Endothelial cell of umbilical vein (primary cell): ENCODE measurements at regions not wholly inside any gene's neighbourhood (a gene's known extent, or its start where the extent isn't known, plus 50 kb on each side); places are given as distances from the start of the nearest gene placed in this dataset.

Experiments
- BruUV-seq: library from RNA; stranded (reverse); fragments of 400-500 nt; replicated peaks from 2 replicates; lab custom pipeline; 2021; lab: Mats Ljungman, UMichigan
- CTCF ChIA-PET: fragments of 300-600, 350-600 bp; sonication (Branson Sonifier 250); formaldehyde crosslinking; loops from one replicate; lab custom pipeline; 2021; ENCODE audit warnings: antibody characterized with exemption, inconsistent platforms; lab: Charles Lee
- POLR2A ChIA-PET: fragments of 300-600, 350-600 bp; sonication (Branson Sonifier 250); formaldehyde crosslinking; loops from one replicate; lab custom pipeline; 2021; ENCODE audit warnings: antibody characterized with exemption, inconsistent platforms; lab: Charles Lee
- DNase-seq: peaks from one replicate; pipeline ENCODE4 v3.0.0-alpha.2; 2011; ENCODE audit warnings: low read depth, low spot score
- FAIRE-seq: peaks from 2 replicates; lab custom pipeline; 2011; peaks lifted over from hg19 to GRCh38; lab: Jason Lieb, UNC
- H2AFZ ChIP-seq: 2 replicates; pipeline ENCODE4 v1.6.0; 2012; ENCODE audit warnings: low read depth, low read length, control low read depth, inconsistent platforms
- H3K27ac ChIP-seq: 2 replicates; pipeline ENCODE4 v1.5.1; 2011; ENCODE audit warnings: low read depth, mild to moderate bottlenecking, control low read depth, low read length, moderate library complexity; ENCODE audit not compliant: insufficient read depth
- H3K27me3 ChIP-seq, 2 experiments: 2 replicates each; pipeline versions ENCODE4 v1.6.0 to v1.6.1; 2011; ENCODE audit warnings: low read length in 2 of 2, mixed read lengths in 1 of 2; ENCODE audit not compliant: control insufficient read depth in 2 of 2, insufficient read depth in 2 of 2
- H3K36me3 ChIP-seq, 2 experiments: 2 replicates in 1 of 2; 3 replicates in 1 of 2; pipeline ENCODE4 v1.5.1; 2011; ENCODE audit warnings: low read length in 2 of 2, mild to moderate bottlenecking in 1 of 2, moderate library complexity in 1 of 2; ENCODE audit not compliant: control insufficient read depth in 2 of 2, insufficient read depth in 2 of 2; ENCODE audit errors: extremely low read depth in 1 of 2
- H3K4me1 ChIP-seq: 3 replicates; pipeline ENCODE4 v1.5.1; 2011; ENCODE audit warnings: mild to moderate bottlenecking, low read length; ENCODE audit not compliant: control insufficient read depth, insufficient read depth; ENCODE audit errors: extremely low read depth
- H3K4me2 ChIP-seq: 2 replicates; pipeline ENCODE4 v1.6.1; 2011; ENCODE audit warnings: low read length, control low read depth, mixed read lengths; ENCODE audit not compliant: insufficient read depth
- H3K4me3 ChIP-seq, 3 experiments: fragments of 200-600 bp in 1 of 3; sonication (generic), shearing (Covaris generic) in 1 of 3; replicated peaks in 1 of 3; 2 replicates each; pipeline ENCODE4 v1.5.1; 2011 to 2016; ENCODE audit warnings: control low read depth in 3 of 3, low read length in 3 of 3, mild to moderate bottlenecking in 2 of 3, inconsistent platforms in 1 of 3, low read depth in 1 of 3, moderate library complexity in 1 of 3; ENCODE audit not compliant: insufficient read depth in 1 of 3
- H3K79me2 ChIP-seq: 2 replicates; pipeline ENCODE4 v1.6.0; 2012; ENCODE audit warnings: low read length, inconsistent platforms; ENCODE audit not compliant: control insufficient read depth, insufficient read depth
- H3K9ac ChIP-seq: replicated peaks from 2 replicates; pipeline ENCODE3; 2011; ENCODE audit warnings: low read length, control low read depth; ENCODE audit not compliant: insufficient read depth; ENCODE audit errors: extremely low read depth
- H3K9me1 ChIP-seq: replicated peaks from 3 replicates; pipeline ENCODE4 v1.6.0; 2011; ENCODE audit warnings: mild to moderate bottlenecking, low read length; ENCODE audit not compliant: control insufficient read depth, insufficient read depth; ENCODE audit errors: extremely low read depth
- H3K9me3 ChIP-seq: replicated peaks from 2 replicates; pipeline ENCODE4 v1.5.1; 2012; ENCODE audit warnings: low read length, inconsistent platforms; ENCODE audit not compliant: control insufficient read depth, insufficient read depth
- H4K20me1 ChIP-seq: replicated peaks from 2 replicates; pipeline ENCODE3; 2011; ENCODE audit warnings: mild to moderate bottlenecking, low read length; ENCODE audit not compliant: control insufficient read depth, insufficient read depth; ENCODE audit errors: extremely low read depth
- CTCF ChIP-seq, 2 donors: IDR thresholded peaks; 1 replicate in 1 of 2; 2 replicates in 1 of 2; pipeline ENCODE4 v1.5.1; 2011; ENCODE audit warnings: low read length in 2 of 2, mild to moderate bottlenecking in 2 of 2, moderate library complexity in 2 of 2, control low read depth in 1 of 2, inconsistent platforms in 1 of 2, low read depth in 1 of 2; ENCODE audit not compliant: insufficient read depth in 1 of 2; ENCODE audit errors: extremely low read depth in 1 of 2
- EZH2 ChIP-seq: IDR thresholded peaks from 2 replicates; pipeline ENCODE4 v1.6.1; 2012; ENCODE audit warnings: borderline replicate concordance, low read depth, mild to moderate bottlenecking, moderate library complexity, low read length, inconsistent platforms; ENCODE audit not compliant: severe bottlenecking
- FOS ChIP-seq: IDR thresholded peaks from 2 replicates; pipeline ENCODE4 v1.6.1; 2011; ENCODE audit warnings: mild to moderate bottlenecking, low read length, moderate library complexity, borderline replicate concordance; ENCODE audit not compliant: insufficient read depth
- GATA2 ChIP-seq: IDR thresholded peaks from 2 replicates; pipeline ENCODE4 v1.7.0; 2011; ENCODE audit warnings: low read depth, mild to moderate bottlenecking, moderate library complexity, mixed read lengths, low read length; ENCODE audit not compliant: insufficient read length, insufficient read depth
- JUN ChIP-seq: IDR thresholded peaks from 2 replicates; pipeline ENCODE4 v1.6.1; 2011; ENCODE audit warnings: borderline replicate concordance, low read depth; ENCODE audit not compliant: insufficient read length, insufficient read depth
- MAX ChIP-seq: IDR thresholded peaks from 2 replicates; pipeline ENCODE4 v1.6.1; 2011; ENCODE audit not compliant: insufficient read depth, insufficient read length
- MYC ChIP-seq: IDR thresholded peaks from one replicate; pipeline ENCODE4 v1.6.1; 2011; ENCODE audit warnings: mild to moderate bottlenecking, low read depth, low read length
- POLR2A ChIP-seq: IDR thresholded peaks from 2 replicates; pipeline ENCODE4 v1.6.1; 2012; ENCODE audit warnings: low read depth, mild to moderate bottlenecking, control low read depth, low read length
- POLR2AphosphoS5 ChIP-seq: IDR thresholded peaks from 2 replicates; pipeline ENCODE4 v1.6.1; 2012; ENCODE audit warnings: low read depth, mild to moderate bottlenecking, control low read depth, low read length, moderate library complexity; ENCODE audit not compliant: insufficient read depth
- dilution Hi-C: fragments of 300-500 bp; cut with MboI; formaldehyde crosslinking; loops from one replicate; pipeline ENCODE4 v1.15.0; 2019; ENCODE audit warnings: low sequenced_read_pairs; ENCODE audit not compliant: extremely low pct_ligation_motif_present
- intact Hi-C: fragments of 100-400 bp; cut with micrococcal nuclease; formaldehyde crosslinking; loops from one replicate; pipeline ENCODE4 v1.10.0; 2022

GRCh38 chr2:7906431-7906830 lies 775.4 kb upstream of the ID2 start:
- Histone ChIP-seq H3K9me3 (peaks cover 6% of the 10 kb centered on the region), H3K4me3 (no peak overlapping the region), H3K4me2 (no peak overlapping the region), H2AFZ (no peak overlapping the region), H3K27ac (no peak overlapping the region), H4K20me1 (no peaks in the 10 kb centered on the region), H3K27me3 (no peaks in the 10 kb centered on the region), H3K9ac (no peak overlapping the region), H3K9me1 (no peaks in the 10 kb centered on the region), H3K4me1 (no peaks in the 10 kb centered on the region), H3K79me2 (no peaks in the 10 kb centered on the region), H3K36me3 (no peaks in the 10 kb centered on the region)
- no TSS peak for BruUV-seq
- DNase-seq (no peak), FAIRE-seq (no peak)
- TF ChIP-seq JUN (no peak), MAX (no peak), POLR2AphosphoS5 (no peak), GATA2 (no peak), MYC (no peak), CTCF (IDR thresholded peaks at IDR 0.05; ENCODE audit: extremely low read depth in 1 of 2, insufficient read depth in 1 of 2, low read depth in 1 of 2, low read length in 2 of 2) (no peak), FOS (no peak), POLR2A (no peak), EZH2 (no peak)
- ChIA-PET CTCF (no interaction called here), POLR2A (no interaction called here)
- dilution Hi-C loops (no loop called here), intact Hi-C loops (no loop called here)
